Heart right ventricle (tissue), 16 donors: ENCODE measurements at regions not wholly inside any gene's neighbourhood (a gene's known extent, or its start where the extent isn't known, plus 50 kb on each side); places are given as distances from the start of the nearest gene placed in this dataset.

Experiments
- ATAC-seq, 8 donors: fragments of 200-7000 bp; cut with Tn5 transposase; one replicate each; pipeline ENCODE4 v1.9.1; 2020; ENCODE audit warnings: mild to moderate bottlenecking in 8 of 8, moderate library complexity in 8 of 8, moderate number of reproducible peaks in 1 of 8
- DNase-seq, 2 donors: peaks; one replicate each; pipeline ENCODE4 v3.0.0-alpha.2; 2020
- H3K27ac ChIP-seq, 10 donors: fragments of 200-600 bp; sonication (generic) in 2 of 10; one replicate each; pipeline versions ENCODE4 v1.5.0 to v1.8.0; 2020 to 2022; ENCODE audit warnings: mild to moderate bottlenecking in 3 of 10
- H3K27me3 ChIP-seq, 7 donors: fragments of 200-600 bp; one replicate each; pipeline ENCODE4 v1.8.0; 2021 to 2022; ENCODE audit warnings: mild to moderate bottlenecking in 2 of 7
- H3K36me3 ChIP-seq, 9 donors: fragments of 200-600 bp; sonication (generic) in 1 of 9; one replicate each; pipeline versions ENCODE4 v1.5.0 to v1.8.0; 2020 to 2022; ENCODE audit warnings: mild to moderate bottlenecking in 2 of 9
- H3K4me1 ChIP-seq, 9 donors: fragments of 200-600 bp; sonication (generic) in 1 of 9; one replicate each; pipeline versions ENCODE4 v1.5.0 to v1.8.0; 2020 to 2022; ENCODE audit warnings: mild to moderate bottlenecking in 4 of 9
- H3K4me3 ChIP-seq, 10 donors: fragments of 200-600 bp; sonication (generic) in 2 of 10; one replicate each; pipeline versions ENCODE4 v1.5.0 to v1.8.0; 2020 to 2022; ENCODE audit warnings: mild to moderate bottlenecking in 7 of 10, moderate library complexity in 2 of 10
- H3K9me3 ChIP-seq, 11 donors: fragments of 200-600 bp in 10 of 11; sonication (generic) in 2 of 11; one replicate each; pipeline versions ENCODE4 v1.5.0 to v1.8.0; 2013 to 2022; ENCODE audit warnings: mild to moderate bottlenecking in 2 of 11, control low read depth in 1 of 11, moderate library complexity in 1 of 11
- WGBS, 2 donors: extraction: QIAGEN DNeasy Blood & Tissue Kit; methylation state at CpG; one replicate each; pipeline ENCODE4 v1.1.7; 2013; ENCODE audit warnings: inconsistent platforms in 1 of 2; 5-methylcytosine and 5-hydroxymethylcytosine counted together
- intact Hi-C, 10 donors: fragments of 100-400 bp; cut with DNase I; formaldehyde crosslinking; loops; one replicate each; pipeline versions ENCODE4 v1.11.1 to v1.14.2; 2022
- TF ChIP-seq, protein P1 (sequence below), 9 donors: fragments of 200-600 bp; sonication (generic) in 2 of 9; IDR thresholded peaks; one replicate each; pipeline versions ENCODE4 v1.5.0 to v1.8.0; 2021 to 2022; ENCODE audit warnings: antibody characterized with exemption in 9 of 9, mild to moderate bottlenecking in 5 of 9, moderate library complexity in 1 of 9
- donor health status: Arrhythmogenic right ventricular cardiomyopathy.
- donor health status: ischemic (EF 13 %, LVEDD 7.1; RV severe dilation, severe dysfunction).
- donor health status: healthy with polysubstance abuse.
- donor health status: DM: no; HTN: yes; CAD: no.
- donor health status: DM: no; HTN: no; CAD: no.
- donor health status: ischemic (EF 25% LVEDD 6.9; RV normal size, moderate dysfunction).
- donor health status: ischemic (EF 25% LVEDD 5.7; RV mildly dilated, moderate dysfunction).
- donor health status: healthy.
- donor health status: DM: yes; HTN: yes; CAD: no.
- donor health status: Ischemic cardiomyopathy.
- donor health status: ischemic (EF 35%, LVEDD 5.7; RV mildly dilated, moderate dysfunction).
- donor health status: nonischemic (EF 11% LVEDD 7.7; RV severe dilation, severe dysfunction).
- donor health status: DM: yes; HTN: yes; CAD: no.
- donor health status: PGD.
- donor health status: ischemic (EF 29% LVEDD 5.4; RV normal size, mild dysfunction).
- donor health status: nonischemic (EF 23%, LVEDD 6.1; RV moderate dilation, normal function).

DNA sequence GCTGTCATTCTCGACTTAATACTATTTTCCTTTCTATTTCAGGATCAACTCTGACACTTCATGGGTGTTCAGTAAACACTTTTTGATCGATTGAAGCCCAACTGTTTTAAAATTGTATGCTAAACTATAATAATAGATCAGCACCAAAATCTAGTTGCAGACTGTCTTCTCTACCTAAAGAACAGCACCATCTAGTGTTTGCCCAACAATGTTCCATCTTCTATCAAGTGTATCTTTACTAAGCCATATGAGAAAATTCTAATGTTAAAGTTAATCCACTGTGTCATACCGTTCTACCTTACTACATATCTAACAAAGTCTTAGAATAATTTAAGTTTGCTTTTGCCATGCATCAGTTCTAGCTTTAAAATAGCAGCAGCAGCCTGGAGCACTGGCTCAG, 113.0 kb upstream of the PRDX4 start:
- DNase-seq = no peak
- WGBS, 2 donors = 7 to 12% methylated on average over 3 of the region's 3 CpGs

DNA sequence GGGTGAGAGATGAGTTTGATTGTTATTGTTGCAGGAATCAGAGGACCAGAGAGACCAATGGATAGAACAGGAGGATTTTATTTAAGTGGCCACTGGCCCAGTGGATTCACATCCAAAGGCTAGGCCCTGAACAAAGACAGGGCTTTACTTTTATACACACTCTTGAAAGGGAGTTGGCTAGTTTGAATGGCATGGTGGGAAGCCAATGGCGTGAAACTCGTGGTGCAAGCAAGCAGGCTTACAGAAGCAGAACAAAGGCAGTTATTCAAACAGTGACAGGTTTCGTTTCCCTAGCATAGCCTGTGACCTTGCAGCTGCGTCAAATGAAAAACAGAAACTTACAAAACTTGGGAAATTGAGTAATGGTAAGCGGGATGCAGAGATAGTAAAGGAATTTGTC, 110.2 kb upstream of the PRDX4 start:
- Histone ChIP-seq H3K4me1 (no peaks in the 10 kb centered on the region), H3K27me3 (peaks cover 0 to 11% (median 0%) of the 10 kb centered on the region in 7 donors), H3K4me3 (no peak overlapping the region), H3K9me3 (peaks cover 0 to 45% (median 7%) of the 10 kb centered on the region in 11 donors), H3K27ac (no peak overlapping the region), H3K36me3 (no peaks in the 10 kb centered on the region)
- TF ChIP-seq, protein P1, sequence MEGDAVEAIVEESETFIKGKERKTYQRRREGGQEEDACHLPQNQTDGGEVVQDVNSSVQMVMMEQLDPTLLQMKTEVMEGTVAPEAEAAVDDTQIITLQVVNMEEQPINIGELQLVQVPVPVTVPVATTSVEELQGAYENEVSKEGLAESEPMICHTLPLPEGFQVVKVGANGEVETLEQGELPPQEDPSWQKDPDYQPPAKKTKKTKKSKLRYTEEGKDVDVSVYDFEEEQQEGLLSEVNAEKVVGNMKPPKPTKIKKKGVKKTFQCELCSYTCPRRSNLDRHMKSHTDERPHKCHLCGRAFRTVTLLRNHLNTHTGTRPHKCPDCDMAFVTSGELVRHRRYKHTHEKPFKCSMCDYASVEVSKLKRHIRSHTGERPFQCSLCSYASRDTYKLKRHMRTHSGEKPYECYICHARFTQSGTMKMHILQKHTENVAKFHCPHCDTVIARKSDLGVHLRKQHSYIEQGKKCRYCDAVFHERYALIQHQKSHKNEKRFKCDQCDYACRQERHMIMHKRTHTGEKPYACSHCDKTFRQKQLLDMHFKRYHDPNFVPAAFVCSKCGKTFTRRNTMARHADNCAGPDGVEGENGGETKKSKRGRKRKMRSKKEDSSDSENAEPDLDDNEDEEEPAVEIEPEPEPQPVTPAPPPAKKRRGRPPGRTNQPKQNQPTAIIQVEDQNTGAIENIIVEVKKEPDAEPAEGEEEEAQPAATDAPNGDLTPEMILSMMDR (IDR thresholded peaks at IDR 0.05) = no peak
- 64 to 67% methylated on average over 5 of the region's 5 CpGs for WGBS, 2 donors
- no peak for DNase-seq
- intact Hi-C loops = loop anchor here in 1 of 10 donors (10.0 kb wide), 1 partner anchor 552 kb away; no protein-coding TSS in a partner anchor
- ATAC-seq = no peak

More for the DNA sequence above, 113.0 kb upstream of the PRDX4 start:
- peaks cover 0 to 29% (median 4%) of the 10 kb centered on the region in 11 donors for H3K9me3 ChIP-seq
- intact Hi-C loops = loop anchor here in 1 of 10 donors (10.0 kb wide), 1 partner anchor 550 kb away; no protein-coding TSS in a partner anchor
- peaks cover 0 to 24% (median 0%) of the 10 kb centered on the region in 7 donors for H3K27me3 ChIP-seq
- H3K36me3 ChIP-seq = no peaks in the 10 kb centered on the region
- no peak overlapping the region for H3K27ac ChIP-seq
- H3K4me1 ChIP-seq = no peaks in the 10 kb centered on the region
- TF ChIP-seq, protein P1 (IDR thresholded peaks at IDR 0.05) = peak in 8 of 9 donors; percentile 27 to 59 (median 51)
- H3K4me3 ChIP-seq = no peak overlapping the region
- no peak for ATAC-seq

DNA sequence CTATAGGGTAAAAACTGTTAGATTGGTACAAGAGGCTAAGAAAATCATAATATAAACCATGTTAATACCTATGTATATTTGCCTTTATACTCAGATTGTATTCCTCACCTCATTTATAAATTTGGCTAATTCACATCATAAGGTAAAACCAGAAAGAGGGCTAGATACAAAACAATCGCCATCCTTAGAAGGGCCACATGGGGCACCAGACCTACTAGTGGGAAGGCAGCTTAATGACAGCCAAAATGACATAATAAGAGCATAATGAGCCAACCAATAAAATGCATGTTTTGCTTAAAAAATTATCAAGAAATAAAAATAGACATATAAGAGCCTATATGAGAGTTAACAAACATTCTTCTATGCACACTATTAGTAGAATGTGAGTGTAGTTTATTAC, 107.3 kb upstream of the PRDX4 start:
- peaks cover 0 to 45% (median 7%) of the 10 kb centered on the region in 11 donors for H3K9me3 ChIP-seq
- ATAC-seq (no peak), DNase-seq (no peak)
- H3K4me3 ChIP-seq = no peak overlapping the region
- 85 to 90% methylated on average over 1 of the region's 1 CpG for WGBS, 2 donors
- intact Hi-C loops = loop anchor here in 1 of 10 donors (10.0 kb wide), 1 partner anchor 555 kb away; no protein-coding TSS in a partner anchor
- TF ChIP-seq, protein P1 (IDR thresholded peaks at IDR 0.05) = no peak
- H3K27me3 ChIP-seq = no peaks in the 10 kb centered on the region
- H3K4me1 ChIP-seq = no peaks in the 10 kb centered on the region
- no peaks in the 10 kb centered on the region for H3K36me3 ChIP-seq
- no peak overlapping the region for H3K27ac ChIP-seq

DNA sequence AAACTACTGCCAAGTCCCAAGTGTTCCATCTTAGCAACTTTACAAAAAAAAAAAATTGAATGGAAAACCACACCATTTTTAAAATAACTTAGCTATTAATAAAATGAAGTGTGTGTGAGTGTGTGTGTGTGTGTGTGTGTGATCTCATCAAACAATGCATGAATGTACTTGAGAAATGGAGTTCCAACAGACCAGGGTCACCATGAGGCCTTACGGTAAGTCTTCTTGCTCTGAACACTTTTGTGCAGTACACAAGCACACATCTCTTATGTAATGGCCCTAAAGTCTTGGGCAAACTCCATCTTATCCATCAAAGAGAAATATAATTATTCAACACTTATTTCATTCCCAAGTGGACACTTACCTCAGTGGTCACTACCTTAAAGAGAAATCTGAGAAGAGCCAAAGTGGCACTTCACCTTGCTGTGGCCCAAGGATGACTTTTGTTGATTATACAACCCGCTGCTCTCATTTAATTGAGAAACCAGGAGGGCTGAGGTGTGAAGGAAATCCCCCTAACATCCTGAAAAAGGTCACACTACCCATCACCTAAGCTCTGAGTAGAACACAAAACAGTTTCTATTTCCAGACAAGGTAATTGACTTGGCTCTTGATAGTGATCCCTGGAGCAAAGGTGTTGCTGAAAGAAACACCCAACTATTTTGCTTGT, 96.5 kb upstream of the PRDX4 start:
- ATAC-seq (no peak), DNase-seq (no peak)
- WGBS, 2 donors = 78 to 88% methylated on average over 2 of the region's 2 CpGs
- intact Hi-C loops = no loop called here
- Histone ChIP-seq H3K27me3 (no peaks in the 10 kb centered on the region), H3K27ac (no peak overlapping the region), H3K9me3 (peaks cover 0 to 12% (median 0%) of the 10 kb centered on the region in 11 donors), H3K4me3 (no peak overlapping the region), H3K4me1 (no peaks in the 10 kb centered on the region), H3K36me3 (no peaks in the 10 kb centered on the region)
- TF ChIP-seq, protein P1 (IDR thresholded peaks at IDR 0.05) = no peak
